ENCODE measurements at regions not wholly inside any gene's neighbourhood (a gene's known extent, or its start where the extent isn't known, plus 50 kb on each side); places are given as distances from the start of the nearest gene placed in this dataset.

DNA sequence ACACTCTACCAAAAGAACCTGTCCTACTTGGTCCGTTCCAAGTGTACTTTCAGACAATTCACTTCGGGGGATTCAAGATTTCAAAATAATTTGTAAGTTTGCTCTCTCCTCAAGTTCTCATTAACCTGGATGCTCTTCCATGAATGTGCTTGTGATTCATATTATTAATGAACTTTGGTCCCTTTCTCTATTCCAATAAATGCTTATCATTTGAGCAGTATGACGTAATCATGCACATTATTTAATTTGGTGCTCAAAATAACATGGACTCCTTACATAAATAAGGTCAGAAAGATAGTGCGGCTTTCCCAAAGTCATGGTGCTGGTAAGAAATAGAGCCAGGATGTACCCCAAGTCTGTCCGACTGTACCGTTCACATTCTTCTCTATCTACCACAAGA, 323.2 kb upstream of the SLCO3A1 start:
- TF ChIP-seq, protein P1, sequence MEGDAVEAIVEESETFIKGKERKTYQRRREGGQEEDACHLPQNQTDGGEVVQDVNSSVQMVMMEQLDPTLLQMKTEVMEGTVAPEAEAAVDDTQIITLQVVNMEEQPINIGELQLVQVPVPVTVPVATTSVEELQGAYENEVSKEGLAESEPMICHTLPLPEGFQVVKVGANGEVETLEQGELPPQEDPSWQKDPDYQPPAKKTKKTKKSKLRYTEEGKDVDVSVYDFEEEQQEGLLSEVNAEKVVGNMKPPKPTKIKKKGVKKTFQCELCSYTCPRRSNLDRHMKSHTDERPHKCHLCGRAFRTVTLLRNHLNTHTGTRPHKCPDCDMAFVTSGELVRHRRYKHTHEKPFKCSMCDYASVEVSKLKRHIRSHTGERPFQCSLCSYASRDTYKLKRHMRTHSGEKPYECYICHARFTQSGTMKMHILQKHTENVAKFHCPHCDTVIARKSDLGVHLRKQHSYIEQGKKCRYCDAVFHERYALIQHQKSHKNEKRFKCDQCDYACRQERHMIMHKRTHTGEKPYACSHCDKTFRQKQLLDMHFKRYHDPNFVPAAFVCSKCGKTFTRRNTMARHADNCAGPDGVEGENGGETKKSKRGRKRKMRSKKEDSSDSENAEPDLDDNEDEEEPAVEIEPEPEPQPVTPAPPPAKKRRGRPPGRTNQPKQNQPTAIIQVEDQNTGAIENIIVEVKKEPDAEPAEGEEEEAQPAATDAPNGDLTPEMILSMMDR (IDR thresholded peaks at IDR 0.05; ENCODE audit: insufficient read depth, low read length, severe bottlenecking) = no peak
- DNase-seq (ENCODE audit: low read depth) (no peak), FAIRE-seq (no peak)
- Histone ChIP-seq H3K36me3 (ENCODE audit: control insufficient read depth, insufficient read depth, low read length) (no peaks in the 10 kb centered on the region), H3K4me3 (ENCODE audit: low read depth, low read length) (no peak overlapping the region), H3K27me3 (ENCODE audit: control insufficient read depth, insufficient read depth, low read length) (no peaks in the 10 kb centered on the region)

DNA sequence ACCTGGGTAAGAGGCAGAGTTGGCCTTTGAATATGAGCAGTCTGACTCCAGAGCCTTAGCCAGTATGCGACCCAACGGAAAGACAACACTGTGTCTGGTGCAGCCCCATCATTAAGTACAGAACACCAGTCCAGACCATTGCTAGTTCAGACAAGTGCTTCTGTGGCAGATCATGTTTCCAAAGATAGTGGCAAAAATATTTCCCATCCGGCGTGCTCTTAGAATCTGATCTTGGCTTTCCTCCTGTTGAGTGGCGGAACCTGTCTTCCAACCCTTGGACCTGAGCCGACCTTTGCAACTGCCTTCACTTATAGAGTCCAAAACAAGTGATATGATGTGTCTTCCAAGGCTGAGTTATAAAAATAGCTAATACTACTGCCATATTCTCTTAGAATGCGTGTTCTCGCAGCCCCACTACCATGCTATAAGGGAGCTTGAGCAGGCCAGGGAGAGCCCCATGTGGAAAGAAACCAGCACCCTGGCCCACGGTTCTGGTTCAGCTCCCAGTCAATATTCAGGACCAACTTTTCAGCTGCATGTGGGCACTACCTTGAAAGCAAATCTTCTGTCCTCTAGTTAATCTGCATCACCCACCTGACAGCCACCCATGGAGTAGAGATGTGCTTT, 322.4 kb upstream of the SLCO3A1 start:
- TF ChIP-seq, protein P1 (IDR thresholded peaks at IDR 0.05; ENCODE audit: insufficient read depth, low read length, severe bottlenecking) = no peak
- no peak overlapping the region for H3K4me3 ChIP-seq (ENCODE audit: low read depth, low read length)
- FAIRE-seq = no peak
- no peaks in the 10 kb centered on the region for H3K36me3 ChIP-seq (ENCODE audit: control insufficient read depth, insufficient read depth, low read length)
- peak; percentile 4 for DNase-seq (ENCODE audit: low read depth)
- H3K27me3 ChIP-seq (ENCODE audit: control insufficient read depth, insufficient read depth, low read length) = no peaks in the 10 kb centered on the region

DNA sequence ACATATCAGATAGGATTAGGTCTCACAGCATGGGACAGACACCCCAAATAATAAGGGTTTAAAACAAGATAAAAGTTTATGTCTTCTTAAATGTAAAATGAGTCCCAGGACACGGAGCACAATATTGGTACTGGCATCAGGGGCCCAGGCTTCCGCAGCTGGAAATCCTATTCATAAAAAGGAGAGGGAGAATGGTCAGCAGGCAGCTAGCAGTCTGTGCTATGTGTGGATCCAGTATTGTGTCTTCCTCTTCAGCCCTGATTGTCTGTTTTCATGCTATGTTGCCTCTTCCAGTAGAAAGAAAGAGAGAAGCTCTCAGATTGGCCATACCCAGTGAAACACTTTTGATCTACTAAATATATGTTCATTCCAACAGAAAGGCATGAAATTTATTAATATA, 319.3 kb upstream of the SLCO3A1 start:
- Histone ChIP-seq H3K27me3 (ENCODE audit: control insufficient read depth, insufficient read depth, low read length) (no peaks in the 10 kb centered on the region), H3K4me3 (ENCODE audit: low read depth, low read length) (no peak overlapping the region), H3K36me3 (ENCODE audit: control insufficient read depth, insufficient read depth, low read length) (no peaks in the 10 kb centered on the region)
- DNase-seq (ENCODE audit: low read depth) (no peak), FAIRE-seq (no peak)
- TF ChIP-seq, protein P1 (IDR thresholded peaks at IDR 0.05; ENCODE audit: insufficient read depth, low read length, severe bottlenecking) = no peak

DNA sequence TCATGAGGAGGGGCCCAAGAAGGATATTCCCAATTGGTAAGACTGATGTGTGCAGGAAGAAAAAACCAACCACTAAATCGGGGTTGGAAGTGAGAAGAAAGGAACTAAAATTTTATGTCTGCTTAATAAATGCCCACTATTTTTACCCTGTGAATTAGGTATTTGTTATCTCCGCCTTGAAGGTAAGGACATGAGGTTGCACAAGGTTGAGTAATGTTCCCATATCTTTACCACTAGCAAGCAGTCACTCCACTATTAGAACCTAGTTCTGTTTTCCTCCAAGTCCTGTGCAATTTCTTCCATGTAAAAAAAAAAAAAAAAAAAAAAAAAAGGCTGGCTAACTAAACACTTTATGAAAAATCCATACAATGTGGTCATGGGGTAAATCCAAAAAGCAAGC, 318.5 kb upstream of the SLCO3A1 start:
- FAIRE-seq = no peak
- Histone ChIP-seq H3K27me3 (ENCODE audit: control insufficient read depth, insufficient read depth, low read length) (no peaks in the 10 kb centered on the region), H3K4me3 (ENCODE audit: low read depth, low read length) (no peak overlapping the region), H3K36me3 (ENCODE audit: control insufficient read depth, insufficient read depth, low read length) (no peaks in the 10 kb centered on the region)
- TF ChIP-seq, protein P1 (IDR thresholded peaks at IDR 0.05; ENCODE audit: insufficient read depth, low read length, severe bottlenecking) = no peak
- peak; percentile 4 for DNase-seq (ENCODE audit: low read depth)

DNA sequence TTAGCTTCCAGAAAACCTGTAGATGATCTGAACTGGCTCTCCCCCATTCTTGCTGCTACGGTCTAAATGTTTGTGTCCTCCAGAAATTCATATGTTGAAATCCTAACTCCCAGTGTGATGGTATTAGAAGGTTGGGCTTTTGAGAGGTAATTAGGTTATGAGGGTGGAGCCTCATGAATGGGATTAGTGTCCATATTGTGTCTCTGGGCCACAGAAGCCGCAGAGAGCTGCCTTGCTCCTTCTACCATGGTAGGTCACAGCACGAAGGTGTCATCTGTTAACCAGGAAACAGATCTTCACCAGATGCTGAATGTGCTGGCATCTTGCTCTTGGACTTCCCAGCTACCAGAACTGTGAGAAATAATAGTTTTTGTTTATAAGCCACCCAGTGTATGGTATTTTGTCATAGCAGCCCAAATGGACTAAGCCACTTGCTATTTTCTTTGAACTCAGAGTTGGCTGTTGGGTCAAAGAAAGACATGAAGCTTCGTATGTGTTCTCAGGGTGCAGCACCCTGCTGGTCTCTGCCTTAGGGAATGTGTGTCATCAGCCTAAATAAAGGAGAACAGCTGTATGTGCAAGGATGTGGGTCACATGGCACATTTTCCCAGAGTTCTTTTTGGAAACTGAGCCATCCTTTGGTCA, 317.5 kb upstream of the SLCO3A1 start:
- Histone ChIP-seq H3K4me3 (ENCODE audit: low read depth, low read length) (no peak overlapping the region), H3K27me3 (ENCODE audit: control insufficient read depth, insufficient read depth, low read length) (no peaks in the 10 kb centered on the region), H3K36me3 (ENCODE audit: control insufficient read depth, insufficient read depth, low read length) (no peaks in the 10 kb centered on the region)
- DNase-seq (ENCODE audit: low read depth) (peak; percentile 12), FAIRE-seq (no peak)
- TF ChIP-seq, protein P1 (IDR thresholded peaks at IDR 0.05; ENCODE audit: insufficient read depth, low read length, severe bottlenecking) = no peak

DNA sequence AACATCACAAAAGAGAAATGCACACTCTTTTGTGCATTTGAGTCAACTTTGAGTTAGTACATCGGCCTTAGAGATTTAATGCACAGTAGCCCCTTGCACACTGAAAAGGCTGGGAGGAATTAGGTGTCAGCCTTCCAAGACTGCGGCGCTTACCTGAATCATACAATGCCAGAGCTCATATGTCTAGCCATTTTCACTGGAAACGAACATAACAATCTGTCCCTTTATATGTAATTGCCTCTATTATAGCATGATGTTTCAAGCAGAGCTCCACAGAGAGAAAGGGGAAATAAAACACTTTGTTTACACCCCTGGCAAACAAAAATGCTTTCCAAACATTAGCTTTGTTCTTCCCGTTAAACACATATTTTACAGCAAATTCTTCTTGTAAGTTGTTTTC, 315.7 kb upstream of the SLCO3A1 start:
- DNase-seq (ENCODE audit: low read depth) = no peak
- Histone ChIP-seq H3K36me3 (ENCODE audit: control insufficient read depth, insufficient read depth, low read length) (no peaks in the 10 kb centered on the region), H3K4me3 (ENCODE audit: low read depth, low read length) (no peak overlapping the region), H3K27me3 (ENCODE audit: control insufficient read depth, insufficient read depth, low read length) (no peaks in the 10 kb centered on the region)
- TF ChIP-seq, protein P1 (IDR thresholded peaks at IDR 0.05; ENCODE audit: insufficient read depth, low read length, severe bottlenecking) = no peak
- no peak for FAIRE-seq
